ENCODE measurements at regions not wholly inside any gene's neighbourhood (a gene's known extent, or its start where the extent isn't known, plus 50 kb on each side); places are given as distances from the start of the nearest gene placed in this dataset.
"Not testable (repeated sequence)": the region's sequence is repeated elsewhere in the genome, so short reads cannot be mapped to it uniquely, and the experiment has no call there.

- H3K9me3 ChIP-seq (ENCODE audit: control insufficient read depth, insufficient read depth, low read depth, low read length) = no peaks in the 10 kb centered on the region
- H3K4me1 ChIP-seq (ENCODE audit: control insufficient read depth, insufficient read depth, low read length) = no peaks in the 10 kb centered on the region
- H3K9ac ChIP-seq (ENCODE audit: low read length) = no peak overlapping the region
- H3K36me3 ChIP-seq (ENCODE audit: control insufficient read depth, insufficient read depth, low read length) = no peaks in the 10 kb centered on the region
- H3K4me3 ChIP-seq (ENCODE audit: low read depth, low read length) = no peak overlapping the region
- no peaks in the 10 kb centered on the region for H3K27me3 ChIP-seq (ENCODE audit: control insufficient read depth, insufficient read depth, low read length)
- no peak overlapping the region for H3K27ac ChIP-seq (ENCODE audit: low read depth, low read length)
These were observed 386.1 kb downstream of the SEC23A start for GRCh38 chr14:38716926-38717325.

GRCh38 chr14:38710881-38711280, 392.2 kb downstream of the SEC23A start:
- Histone ChIP-seq H3K4me3 (ENCODE audit: low read depth, low read length) (no peak overlapping the region), H3K27me3 (ENCODE audit: control insufficient read depth, insufficient read depth, low read length) (no peaks in the 10 kb centered on the region), H3K36me3 (ENCODE audit: control insufficient read depth, insufficient read depth, low read length) (no peaks in the 10 kb centered on the region), H3K27ac (ENCODE audit: low read depth, low read length) (no peak overlapping the region), H3K9me3 (ENCODE audit: control insufficient read depth, insufficient read depth, low read depth, low read length) (no peaks in the 10 kb centered on the region), H3K4me1 (ENCODE audit: control insufficient read depth, insufficient read depth, low read length) (no peaks in the 10 kb centered on the region), H3K9ac (ENCODE audit: low read length) (no peak overlapping the region)

GRCh38 chr14:38710196-38710595, 392.8 kb downstream of the SEC23A start:
- H3K27ac ChIP-seq (ENCODE audit: low read depth, low read length) = no peak overlapping the region
- H3K4me1 ChIP-seq (ENCODE audit: control insufficient read depth, insufficient read depth, low read length) = no peaks in the 10 kb centered on the region
- H3K27me3 ChIP-seq (ENCODE audit: control insufficient read depth, insufficient read depth, low read length) = no peaks in the 10 kb centered on the region
- H3K4me3 ChIP-seq (ENCODE audit: low read depth, low read length) = no peak overlapping the region
- no peak overlapping the region for H3K9ac ChIP-seq (ENCODE audit: low read length)
- no peaks in the 10 kb centered on the region for H3K36me3 ChIP-seq (ENCODE audit: control insufficient read depth, insufficient read depth, low read length)
- H3K9me3 ChIP-seq (ENCODE audit: control insufficient read depth, insufficient read depth, low read depth, low read length) = no peaks in the 10 kb centered on the region

GRCh38 chr14:38705220-38705619, 397.8 kb downstream of the SEC23A start:
- H3K27ac ChIP-seq (ENCODE audit: low read depth, low read length) = no peak overlapping the region
- no peaks in the 10 kb centered on the region for H3K9me3 ChIP-seq (ENCODE audit: control insufficient read depth, insufficient read depth, low read depth, low read length)
- no peaks in the 10 kb centered on the region for H3K36me3 ChIP-seq (ENCODE audit: control insufficient read depth, insufficient read depth, low read length)
- no peaks in the 10 kb centered on the region for H3K27me3 ChIP-seq (ENCODE audit: control insufficient read depth, insufficient read depth, low read length)
- H3K4me3 ChIP-seq (ENCODE audit: low read depth, low read length) = no peak overlapping the region
- no peak overlapping the region for H3K9ac ChIP-seq (ENCODE audit: low read length)
- no peaks in the 10 kb centered on the region for H3K4me1 ChIP-seq (ENCODE audit: control insufficient read depth, insufficient read depth, low read length)

- Histone ChIP-seq H3K27ac (ENCODE audit: low read depth, low read length) (no peak overlapping the region), H3K36me3 (ENCODE audit: control insufficient read depth, insufficient read depth, low read length) (no peaks in the 10 kb centered on the region), H3K4me1 (ENCODE audit: control insufficient read depth, insufficient read depth, low read length) (no peaks in the 10 kb centered on the region), H3K9ac (ENCODE audit: low read length) (no peak overlapping the region), H3K27me3 (ENCODE audit: control insufficient read depth, insufficient read depth, low read length) (no peaks in the 10 kb centered on the region), H3K9me3 (ENCODE audit: control insufficient read depth, insufficient read depth, low read depth, low read length) (no peaks in the 10 kb centered on the region), H3K4me3 (ENCODE audit: low read depth, low read length) (no peak overlapping the region)
These were observed 398.8 kb downstream of the SEC23A start for GRCh38 chr14:38704220-38704619.

GRCh38 chr14:38696925-38697324, 406.1 kb downstream of the SEC23A start:
- no peaks in the 10 kb centered on the region for H3K36me3 ChIP-seq (ENCODE audit: control insufficient read depth, insufficient read depth, low read length)
- no peaks in the 10 kb centered on the region for H3K4me1 ChIP-seq (ENCODE audit: control insufficient read depth, insufficient read depth, low read length)
- H3K27me3 ChIP-seq (ENCODE audit: control insufficient read depth, insufficient read depth, low read length) = no peaks in the 10 kb centered on the region
- H3K9me3 ChIP-seq (ENCODE audit: control insufficient read depth, insufficient read depth, low read depth, low read length) = no peaks in the 10 kb centered on the region
- no peak overlapping the region for H3K4me3 ChIP-seq (ENCODE audit: low read depth, low read length)
- no peak overlapping the region for H3K9ac ChIP-seq (ENCODE audit: low read length)
- no peak overlapping the region for H3K27ac ChIP-seq (ENCODE audit: low read depth, low read length)

- Histone ChIP-seq H3K4me3 (ENCODE audit: low read depth, low read length) (no peak overlapping the region), H3K27ac (ENCODE audit: low read depth, low read length) (no peak overlapping the region), H3K36me3 (ENCODE audit: control insufficient read depth, insufficient read depth, low read length) (no peaks in the 10 kb centered on the region), H3K9ac (ENCODE audit: low read length) (no peak overlapping the region), H3K9me3 (ENCODE audit: control insufficient read depth, insufficient read depth, low read depth, low read length) (no peaks in the 10 kb centered on the region), H3K27me3 (ENCODE audit: control insufficient read depth, insufficient read depth, low read length) (no peaks in the 10 kb centered on the region), H3K4me1 (ENCODE audit: control insufficient read depth, insufficient read depth, low read length) (no peaks in the 10 kb centered on the region)
These were observed 409.6 kb downstream of the SEC23A start for GRCh38 chr14:38693423-38693822.

- Histone ChIP-seq H3K36me3 (ENCODE audit: control insufficient read depth, insufficient read depth, low read length) (no peaks in the 10 kb centered on the region), H3K9me3 (ENCODE audit: control insufficient read depth, insufficient read depth, low read depth, low read length) (no peaks in the 10 kb centered on the region)
These were observed 413.1 kb upstream of the CLEC14A start for GRCh38 chr14:38669027-38669426.

GRCh38 chr14:38663382-38663781, 407.5 kb upstream of the CLEC14A start:
- Histone ChIP-seq H3K27ac (ENCODE audit: low read depth, low read length) (no peak overlapping the region), H3K9ac (ENCODE audit: low read length) (no peak overlapping the region), H3K4me3 (ENCODE audit: low read depth, low read length) (no peak overlapping the region), H3K4me1 (ENCODE audit: control insufficient read depth, insufficient read depth, low read length) (no peaks in the 10 kb centered on the region), H3K27me3 (ENCODE audit: control insufficient read depth, insufficient read depth, low read length) (peaks cover 5% of the 10 kb centered on the region; the same call in 1 of the 2 replicates), H3K9me3 (ENCODE audit: control insufficient read depth, insufficient read depth, low read depth, low read length) (no peaks in the 10 kb centered on the region), H3K36me3 (ENCODE audit: control insufficient read depth, insufficient read depth, low read length) (no peaks in the 10 kb centered on the region)

More at GRCh38 chr14:38669027-38669426, 413.1 kb upstream of the CLEC14A start:
- no peaks in the 10 kb centered on the region for H3K27me3 ChIP-seq (ENCODE audit: control insufficient read depth, insufficient read depth, low read length)
- no peak overlapping the region for H3K4me3 ChIP-seq (ENCODE audit: low read depth, low read length)
- H3K4me1 ChIP-seq (ENCODE audit: control insufficient read depth, insufficient read depth, low read length) = no peaks in the 10 kb centered on the region
- H3K27ac ChIP-seq (ENCODE audit: low read depth, low read length) = no peak overlapping the region
- H3K9ac ChIP-seq (ENCODE audit: low read length) = no peak overlapping the region

- Histone ChIP-seq H3K4me3 (ENCODE audit: low read depth, low read length) (no peak overlapping the region), H3K36me3 (ENCODE audit: control insufficient read depth, insufficient read depth, low read length) (no peaks in the 10 kb centered on the region), H3K27me3 (ENCODE audit: control insufficient read depth, insufficient read depth, low read length) (peaks cover 5% of the 10 kb centered on the region; the same call in 1 of the 2 replicates), H3K4me1 (ENCODE audit: control insufficient read depth, insufficient read depth, low read length) (no peaks in the 10 kb centered on the region), H3K27ac (ENCODE audit: low read depth, low read length) (no peak overlapping the region), H3K9ac (ENCODE audit: low read length) (no peak overlapping the region), H3K9me3 (ENCODE audit: control insufficient read depth, insufficient read depth, low read depth, low read length) (no peaks in the 10 kb centered on the region)
These were observed 406.9 kb upstream of the CLEC14A start for GRCh38 chr14:38662781-38663180.

GRCh38 chr14:38646391-38646790, 390.5 kb upstream of the CLEC14A start:
- Histone ChIP-seq H3K36me3 (ENCODE audit: control insufficient read depth, insufficient read depth, low read length) (no peaks in the 10 kb centered on the region), H3K9me3 (ENCODE audit: control insufficient read depth, insufficient read depth, low read depth, low read length) (no peaks in the 10 kb centered on the region; the same call in 1 of the 2 replicates), H3K9ac (ENCODE audit: low read length) (no peak overlapping the region), H3K4me1 (ENCODE audit: control insufficient read depth, insufficient read depth, low read length) (no peaks in the 10 kb centered on the region), H3K27me3 (ENCODE audit: control insufficient read depth, insufficient read depth, low read length) (no peaks in the 10 kb centered on the region), H3K27ac (ENCODE audit: low read depth, low read length) (no peak overlapping the region), H3K4me3 (ENCODE audit: low read depth, low read length) (no peak overlapping the region)

GRCh38 chr14:38634913-38635312, 379.0 kb upstream of the CLEC14A start:
- not testable (repeated sequence) for H3K27me3 ChIP-seq (ENCODE audit: control insufficient read depth, insufficient read depth, low read length); H3K4me1 ChIP-seq (ENCODE audit: control insufficient read depth, insufficient read depth, low read length); H3K4me3 ChIP-seq (ENCODE audit: low read depth, low read length); H3K27ac ChIP-seq (ENCODE audit: low read depth, low read length); H3K9ac ChIP-seq (ENCODE audit: low read length); H3K36me3 ChIP-seq (ENCODE audit: control insufficient read depth, insufficient read depth, low read length)
- H3K9me3 ChIP-seq (ENCODE audit: control insufficient read depth, insufficient read depth, low read depth, low read length) = peaks cover 18% of the 10 kb centered on the region

Data from HUES6 (cell line).